ENCODE measurements at regions not wholly inside any gene's neighbourhood (a gene's known extent, or its start where the extent isn't known, plus 50 kb on each side); places are given as distances from the start of the nearest gene placed in this dataset.

GRCh38 chr4:84058201-84058600, 440.9 kb downstream of the NKX6-1 start:
- Histone ChIP-seq H3K4me3 (no peak overlapping the region), H3K9me3 (ENCODE audit: insufficient read depth, low read depth) (no peaks in the 10 kb centered on the region), H3F3A (ENCODE audit: insufficient read depth, low read depth) (no peaks in the 10 kb centered on the region), H2AFZ (no peak overlapping the region), H4K20me1 (ENCODE audit: insufficient read depth) (no peaks in the 10 kb centered on the region), H3K36me3 (ENCODE audit: low read depth) (no peaks in the 10 kb centered on the region), H3K79me2 (ENCODE audit: low read depth) (no peaks in the 10 kb centered on the region), H3K4me1 (replicated peaks; ENCODE audit: insufficient read depth) (no peaks in the 10 kb centered on the region), H3K27me3 (ENCODE audit: insufficient read depth, low read depth) (no peaks in the 10 kb centered on the region), H3K4me2 (no peak overlapping the region), H3K9me2 (ENCODE audit: insufficient read depth) (no peaks in the 10 kb centered on the region), H3K27ac (no peak overlapping the region)
- no TSS peak for BruUV-seq (replicated peaks)
- TF ChIP-seq CTCF (conservative IDR thresholded peaks at IDR 0.05), result no peak
- no peak for TF ChIP-seq EZH2 (IDR thresholded peaks at IDR 0.05; ENCODE audit: low read depth)
- POLR2A ChIA-PET (ENCODE audit: unreplicated experiment), result no interaction called here
- intact Hi-C loops (cut with micrococcal nuclease; ENCODE audit: unreplicated experiment), result no loop called here
- DNase-seq, result no peak
- CTCF ChIA-PET, result no interaction called here

- intact Hi-C loops (cut with micrococcal nuclease; ENCODE audit: unreplicated experiment), result no loop called here
- no peaks in the 10 kb centered on the region for H3K4me1 ChIP-seq (replicated peaks; ENCODE audit: insufficient read depth)
- H3K27me3 ChIP-seq (ENCODE audit: insufficient read depth, low read depth), result no peaks in the 10 kb centered on the region
- H3K4me3 ChIP-seq, result no peak overlapping the region
- no TSS peak for BruUV-seq (replicated peaks)
- H3K4me2 ChIP-seq, result no peak overlapping the region
- TF ChIP-seq CTCF (conservative IDR thresholded peaks at IDR 0.05) (no peak), EZH2 (IDR thresholded peaks at IDR 0.05; ENCODE audit: low read depth) (no peak)
- ChIA-PET CTCF (no interaction called here), POLR2A (ENCODE audit: unreplicated experiment) (no interaction called here)
- no peaks in the 10 kb centered on the region for H3F3A ChIP-seq (ENCODE audit: insufficient read depth, low read depth)
- H3K36me3 ChIP-seq (ENCODE audit: low read depth), result no peaks in the 10 kb centered on the region
- no peak overlapping the region for H2AFZ ChIP-seq
- no peaks in the 10 kb centered on the region for H3K79me2 ChIP-seq (ENCODE audit: low read depth)
- H3K9me2 ChIP-seq (ENCODE audit: insufficient read depth), result no peaks in the 10 kb centered on the region
- no peak overlapping the region for H3K27ac ChIP-seq
- no peaks in the 10 kb centered on the region for H4K20me1 ChIP-seq (ENCODE audit: insufficient read depth)
- DNase-seq, result no peak
- no peaks in the 10 kb centered on the region for H3K9me3 ChIP-seq (ENCODE audit: insufficient read depth, low read depth)
These were observed 447.5 kb downstream of the NKX6-1 start for GRCh38 chr4:84051639-84052038.

GRCh38 chr4:84051089-84051488, 448.0 kb downstream of the NKX6-1 start:
- no peaks in the 10 kb centered on the region for H3K9me2 ChIP-seq (ENCODE audit: insufficient read depth)
- BruUV-seq (replicated peaks), result no TSS peak
- no peaks in the 10 kb centered on the region for H4K20me1 ChIP-seq (ENCODE audit: insufficient read depth)
- H2AFZ ChIP-seq, result no peak overlapping the region
- no peak overlapping the region for H3K27ac ChIP-seq
- no peaks in the 10 kb centered on the region for H3K4me1 ChIP-seq (replicated peaks; ENCODE audit: insufficient read depth)
- no peaks in the 10 kb centered on the region for H3F3A ChIP-seq (ENCODE audit: insufficient read depth, low read depth)
- H3K36me3 ChIP-seq (ENCODE audit: low read depth), result no peaks in the 10 kb centered on the region
- no peak overlapping the region for H3K4me2 ChIP-seq
- DNase-seq, result no peak
- no peak overlapping the region for H3K4me3 ChIP-seq
- H3K27me3 ChIP-seq (ENCODE audit: insufficient read depth, low read depth), result no peaks in the 10 kb centered on the region
- H3K9me3 ChIP-seq (ENCODE audit: insufficient read depth, low read depth), result no peaks in the 10 kb centered on the region
- intact Hi-C loops (cut with micrococcal nuclease; ENCODE audit: unreplicated experiment), result no loop called here
- no peak for TF ChIP-seq EZH2 (IDR thresholded peaks at IDR 0.05; ENCODE audit: low read depth)
- TF ChIP-seq CTCF (conservative IDR thresholded peaks at IDR 0.05), result no peak
- H3K79me2 ChIP-seq (ENCODE audit: low read depth), result no peaks in the 10 kb centered on the region
- ChIA-PET POLR2A (ENCODE audit: unreplicated experiment) (no interaction called here), CTCF (no interaction called here)
